HCT116 (cell line): ENCODE measurements at regions not wholly inside any gene's neighbourhood (a gene's known extent, or its start where the extent isn't known, plus 50 kb on each side); places are given as distances from the start of the nearest gene placed in this dataset.

Experiments used
- ATAC-seq: fragments of 200-7000 bp; cut with Tn5 transposase; 2 replicates; pipeline ENCODE4 v1.9.1; 2020; ENCODE audit warnings: mild to moderate bottlenecking, moderate library complexity
- BruUV-seq: library from RNA; stranded (reverse); fragments of 400-500 nt; replicated peaks from 2 replicates; lab custom pipeline; 2021; lab: Mats Ljungman, UMichigan
- CTCF ChIA-PET: fragments of 300-600 bp; sonication (Branson Sonifier 250); formaldehyde crosslinking; loops from one replicate; lab custom pipeline; 2021; ENCODE audit warnings: antibody characterized with exemption; lab: Charles Lee
- POLR2A ChIA-PET: fragments of 300-600, 350-600 bp; sonication (Branson Sonifier 250); formaldehyde crosslinking; loops from one replicate; lab custom pipeline; 2021; ENCODE audit warnings: antibody characterized with exemption; lab: Charles Lee
- RAD21 ChIA-PET, 2 experiments: fragments of 300-600 bp; sonication (Branson Sonifier 250); formaldehyde crosslinking; loops; one replicate each; lab custom pipeline; 2023; ENCODE audit warnings: low total read pairs in 2 of 2; ENCODE audit not compliant: uncharacterized antibody in 2 of 2, unreplicated experiment in 2 of 2, low non-redundant PET in 1 of 2; lab: Charles Lee
- DNase-seq: peaks from one replicate; pipeline ENCODE4 v3.0.0-alpha.2; 2010; ENCODE audit warnings: low read depth, low spot score
- H2AFZ ChIP-seq: fragments of 200-600 bp; shearing (Covaris generic), sonication (generic); 2 replicates; pipeline ENCODE4 v1.6.1; 2017; ENCODE audit warnings: low read depth, mixed run types, mixed read lengths, antibody characterized with exemption, low read length; ENCODE audit not compliant: poor library complexity, severe bottlenecking
- H3K27ac ChIP-seq: 2 replicates; pipeline ENCODE4 v1.5.1; 2012; ENCODE audit warnings: low read depth, low read length
- H3K27me3 ChIP-seq: fragments of 200-600 bp; sonication (generic); 2 replicates; pipeline ENCODE4 v1.6.1; 2016; ENCODE audit warnings: mixed run types, low read length, mixed read lengths; ENCODE audit not compliant: insufficient read depth
- H3K36me3 ChIP-seq, 2 experiments: fragments of 200-500 bp in 1 of 2; fragments of 200-600 bp in 1 of 2; sonication (Bioruptor generic) in 1 of 2; sonication (generic) in 1 of 2; 2 replicates each; pipeline versions ENCODE4 v1.5.1 to v1.6.1; 2014 to 2016; ENCODE audit warnings: low read length in 2 of 2, inconsistent platforms in 1 of 2, mixed read lengths in 1 of 2, mixed run types in 1 of 2; ENCODE audit not compliant: insufficient read depth in 2 of 2, control insufficient read depth in 1 of 2
- H3K4me1 ChIP-seq, 2 experiments: fragments of 200-600 bp in 1 of 2; sonication (generic) in 1 of 2; 2 replicates each; pipeline versions ENCODE4 v1.5.1 to v1.6.1; 2012 to 2017; ENCODE audit warnings: low read length in 2 of 2, inconsistent platforms in 1 of 2, mild to moderate bottlenecking in 1 of 2, mixed read lengths in 1 of 2, mixed run types in 1 of 2, moderate library complexity in 1 of 2; ENCODE audit not compliant: insufficient read depth in 2 of 2, control insufficient read depth in 1 of 2
- H3K4me2 ChIP-seq: fragments of 200-600 bp; sonication (generic); 2 replicates; pipeline ENCODE4 v1.6.1; 2017; ENCODE audit warnings: mixed run types, low read length, mixed read lengths
- H3K4me3 ChIP-seq, 2 experiments: fragments of 200-600 bp in 1 of 2; sonication (generic) in 1 of 2; replicated peaks in 1 of 2; 2 replicates each; pipeline ENCODE4 v1.5.1; 2011 to 2016; ENCODE audit warnings: low read length in 2 of 2, control low read depth in 1 of 2, low read depth in 1 of 2, mild to moderate bottlenecking in 1 of 2, mixed read lengths in 1 of 2, mixed run types in 1 of 2
- H3K79me2 ChIP-seq: fragments of 200-600 bp; sonication (generic); 2 replicates; pipeline ENCODE4 v1.6.1; 2017; ENCODE audit warnings: mild to moderate bottlenecking, mixed run types, low read length, moderate library complexity, mixed read lengths; ENCODE audit not compliant: insufficient read depth
- H3K9ac ChIP-seq: fragments of 200-600 bp; sonication (generic); 2 replicates; pipeline ENCODE4 v1.6.1; 2016; ENCODE audit warnings: low read length, mixed read lengths
- H3K9me2 ChIP-seq: fragments of 200-600 bp; sonication (generic), shearing (Covaris generic); 2 replicates; pipeline ENCODE4 v1.6.1; 2017; ENCODE audit warnings: mixed run types, mild to moderate bottlenecking, moderate library complexity; ENCODE audit not compliant: insufficient read depth
- H3K9me3 ChIP-seq, 2 experiments: fragments of 200-500 bp in 1 of 2; fragments of 200-600 bp in 1 of 2; sonication (Bioruptor generic) in 1 of 2; sonication (generic) in 1 of 2; 2 replicates each; pipeline ENCODE4 v1.6.1; 2014 to 2017; ENCODE audit warnings: low read length in 2 of 2, mixed read lengths in 2 of 2, inconsistent platforms in 1 of 2, low read depth in 1 of 2, mild to moderate bottlenecking in 1 of 2, mixed run types in 1 of 2, moderate library complexity in 1 of 2; ENCODE audit not compliant: control insufficient read depth in 1 of 2, insufficient read depth in 1 of 2
- H4K20me1 ChIP-seq: fragments of 200-600 bp; sonication (generic), shearing (Covaris generic); 2 replicates; pipeline ENCODE4 v1.6.1; 2017; ENCODE audit warnings: mixed run types, mild to moderate bottlenecking, moderate library complexity; ENCODE audit not compliant: insufficient read depth
- CBX3 ChIP-seq: IDR thresholded peaks from 2 replicates; pipeline ENCODE4 v1.6.1; 2012; ENCODE audit warnings: low read depth
- CEBPB ChIP-seq: IDR thresholded peaks from 2 replicates; pipeline ENCODE4 v1.6.1; 2012; ENCODE audit warnings: low read depth
- EZH2 ChIP-seq: fragments of 200-600 bp; sonication (generic); IDR thresholded peaks from 2 replicates; pipeline ENCODE4 v1.6.1; 2017; ENCODE audit warnings: antibody characterized with exemption, mixed run types
- EZH2phosphoT487 ChIP-seq: fragments of 200-600 bp; IDR thresholded peaks from 2 replicates; pipeline ENCODE4 v1.6.1; 2018; ENCODE audit warnings: antibody characterized with exemption, borderline replicate concordance
- JUND ChIP-seq: IDR thresholded peaks from 2 replicates; pipeline ENCODE4 v1.6.1; 2012
- POLR2A ChIP-seq: IDR thresholded peaks from 2 replicates; pipeline ENCODE4 v1.7.0; 2011; ENCODE audit warnings: borderline replicate concordance; ENCODE audit not compliant: insufficient read depth, insufficient read length; ENCODE audit errors: extremely low read depth
- POLR2AphosphoS5 ChIP-seq: IDR thresholded peaks from 2 replicates; pipeline ENCODE4 v1.6.1; 2011; ENCODE audit warnings: mild to moderate bottlenecking, low read depth, low read length, moderate library complexity
- RAD21 ChIP-seq: IDR thresholded peaks from 2 replicates; pipeline ENCODE4 v1.6.1; 2012; ENCODE audit warnings: low read depth, mild to moderate bottlenecking
- REST ChIP-seq: IDR thresholded peaks from 2 replicates; pipeline ENCODE4 v1.6.1; 2012; ENCODE audit warnings: low read depth
- SIN3A ChIP-seq: IDR thresholded peaks from 2 replicates; pipeline ENCODE4 v1.6.1; 2012; ENCODE audit warnings: low read depth
- SP1 ChIP-seq: IDR thresholded peaks from 2 replicates; pipeline ENCODE4 v1.6.1; 2012; ENCODE audit warnings: low read depth
- SRF ChIP-seq: IDR thresholded peaks from 2 replicates; pipeline ENCODE4 v1.6.1; 2012; ENCODE audit warnings: low read depth
- TCF7L2 ChIP-seq: IDR thresholded peaks from 2 replicates; pipeline ENCODE4 v1.7.0; 2011; ENCODE audit warnings: borderline replicate concordance, inconsistent platforms; ENCODE audit not compliant: insufficient read depth, insufficient read length; ENCODE audit errors: extremely low read depth
- YY1 ChIP-seq: IDR thresholded peaks from 2 replicates; pipeline ENCODE4 v1.6.1; 2011; ENCODE audit warnings: low read length, low read depth, moderate library complexity, mild to moderate bottlenecking; ENCODE audit not compliant: insufficient replicate concordance; ENCODE audit errors: extremely low read depth
- ZNF274 ChIP-seq: fragments of 200-500 bp; sonication (Bioruptor generic); IDR thresholded peaks from 2 replicates; pipeline ENCODE4 v1.6.1; 2014; ENCODE audit warnings: mild to moderate bottlenecking, low read depth, low read length, inconsistent platforms
- intact Hi-C: fragments of 100-400 bp; cut with micrococcal nuclease; formaldehyde crosslinking; loops from 2 replicates; pipeline ENCODE4 v1.10.0; 2022

- H3K27ac ChIP-seq: no peak overlapping the region
- intact Hi-C loops: no loop called here
- no peaks in the 10 kb centered on the region for H3K9me3 ChIP-seq
- H3K4me1 ChIP-seq: no peaks in the 10 kb centered on the region
- CTCF ChIA-PET: no interaction called here
- RAD21 ChIA-PET: no interaction called here
- BruUV-seq: no TSS peak
- no peak for TF ChIP-seq POLR2AphosphoS5
- no peak for TF ChIP-seq YY1
- TF ChIP-seq SRF: no peak
- no peak for TF ChIP-seq ZNF274
- no peak for TF ChIP-seq SIN3A
- no peak for TF ChIP-seq JUND
- no peak for TF ChIP-seq EZH2
- TF ChIP-seq RAD21: no peak
- no peak for TF ChIP-seq TCF7L2
- TF ChIP-seq CEBPB: no peak
- TF ChIP-seq POLR2A: no peak
- TF ChIP-seq SP1: no peak
- no peak for TF ChIP-seq REST
- TF ChIP-seq CBX3: no peak
- no peak for TF ChIP-seq EZH2phosphoT487
- TF ChIP-seq, all 23 proteins: peak for 0
- H3K79me2 ChIP-seq: no peaks in the 10 kb centered on the region
- H3K36me3 ChIP-seq: no peaks in the 10 kb centered on the region
- H3K4me3 ChIP-seq: no peak overlapping the region
- ATAC-seq (no peak), DNase-seq (no peak)
- POLR2A ChIA-PET: no interaction called here
- H3K9ac ChIP-seq: no peak overlapping the region
- no peaks in the 10 kb centered on the region for H4K20me1 ChIP-seq
- no peak overlapping the region for H3K4me2 ChIP-seq
- H3K27me3 ChIP-seq: no peaks in the 10 kb centered on the region
- H2AFZ ChIP-seq: no peak overlapping the region
- no peaks in the 10 kb centered on the region for H3K9me2 ChIP-seq
These were observed 271.9 kb downstream of the GPD2 start for GRCh38 chr2:156708051-156708450.
